Panc1 (cell line): ENCODE measurements at regions not wholly inside any gene's neighbourhood (a gene's known extent, or its start where the extent isn't known, plus 50 kb on each side); places are given as distances from the start of the nearest gene placed in this dataset.

Experiments
- ATAC-seq: fragments of 200-7000 bp; cut with Tn5 transposase; 2 replicates; pipeline ENCODE4 v1.9.1; 2020; ENCODE audit warnings: mild to moderate bottlenecking, moderate library complexity
- BruUV-seq: library from RNA; stranded (reverse); fragments of 400-500 nt; replicated peaks from 2 replicates; lab custom pipeline; 2021; lab: Mats Ljungman, UMichigan
- CTCF ChIA-PET: fragments of 300-600 bp; sonication (Branson Sonifier 250); formaldehyde crosslinking; loops from one replicate; lab custom pipeline; 2022; ENCODE audit warnings: antibody characterized with exemption; lab: Charles Lee
- POLR2A ChIA-PET: fragments of 300-600 bp; sonication (Branson Sonifier 250); formaldehyde crosslinking; loops from one replicate; lab custom pipeline; 2022; ENCODE audit warnings: antibody characterized with exemption; lab: Charles Lee
- DNase-seq: peaks from one replicate; pipeline ENCODE4 v3.0.0-alpha.2; 2010; ENCODE audit warnings: low read depth, low spot score
- H3K27ac ChIP-seq: 2 replicates; pipeline ENCODE4 v1.5.1; 2011; ENCODE audit warnings: mild to moderate bottlenecking, low read length, inconsistent platforms
- H3K27me3 ChIP-seq: fragments of 200-500 bp; sonication (Bioruptor generic); 2 replicates; pipeline ENCODE4 v1.6.0; 2014; ENCODE audit warnings: low read length, inconsistent platforms; ENCODE audit not compliant: control insufficient read depth, insufficient read depth
- H3K36me3 ChIP-seq: fragments of 200-500 bp; sonication (Bioruptor generic); 2 replicates; pipeline ENCODE4 v1.5.1; 2014; ENCODE audit warnings: inconsistent platforms, mild to moderate bottlenecking, low read length, moderate library complexity; ENCODE audit not compliant: control insufficient read depth, insufficient read depth
- H3K4me1 ChIP-seq: 2 replicates; pipeline ENCODE4 v1.5.1; 2011; ENCODE audit warnings: inconsistent platforms, mild to moderate bottlenecking, low read length, moderate library complexity; ENCODE audit not compliant: control insufficient read depth, insufficient read depth
- H3K4me3 ChIP-seq, 2 experiments: 2 replicates each; pipeline ENCODE4 v1.5.1; 2011 to 2012; ENCODE audit warnings: low read depth in 2 of 2, low read length in 2 of 2, mild to moderate bottlenecking in 2 of 2, inconsistent platforms in 1 of 2, moderate library complexity in 1 of 2
- H3K9me3 ChIP-seq: fragments of 200-500 bp; sonication (Bioruptor generic); 2 replicates; pipeline ENCODE4 v1.5.1; 2014; ENCODE audit warnings: low read depth, mild to moderate bottlenecking, inconsistent platforms, low read length, moderate library complexity; ENCODE audit not compliant: control insufficient read depth, insufficient read depth
- POLR2AphosphoS5 ChIP-seq: IDR thresholded peaks from 2 replicates; pipeline ENCODE4 v1.6.1; 2012; ENCODE audit warnings: mild to moderate bottlenecking, low read depth, low read length, moderate library complexity
- REST ChIP-seq, 2 experiments: IDR thresholded peaks; 2 replicates each; pipeline ENCODE4 v1.6.1; 2011 to 2012; ENCODE audit warnings: low read depth in 2 of 2, control low read depth in 1 of 2, low read length in 1 of 2, mild to moderate bottlenecking in 1 of 2, moderate library complexity in 1 of 2; ENCODE audit not compliant: insufficient read depth in 1 of 2
- SIN3A ChIP-seq: IDR thresholded peaks from 2 replicates; pipeline ENCODE4 v1.6.1; 2012; ENCODE audit warnings: low read depth, mild to moderate bottlenecking, low read length, moderate library complexity, borderline replicate concordance; ENCODE audit not compliant: insufficient read depth
- TCF7L2 ChIP-seq: IDR thresholded peaks from 2 replicates; pipeline ENCODE4 v1.6.1; 2011; ENCODE audit warnings: mild to moderate bottlenecking, low read depth, low read length, inconsistent platforms
- in situ Hi-C: cut with HindIII; loops from 2 replicates; pipeline ENCODE4 v1.10.0; 2016; ENCODE audit warnings: low sequenced_read_pairs, low pct_unique_long_range_greater_than_20kb
- intact Hi-C: fragments of 100-400 bp; cut with micrococcal nuclease; formaldehyde crosslinking; loops from one replicate; pipeline ENCODE4 v1.10.0; 2022; ENCODE audit not compliant: unreplicated experiment
- TF ChIP-seq, protein P1 (sequence below): fragments of 450-650 bp; IDR thresholded peaks from 2 replicates; pipeline ENCODE4 v1.5.1; 2017; ENCODE audit warnings: mild to moderate bottlenecking

- CTCF ChIA-PET = no interaction called here
- ATAC-seq (no peak), DNase-seq (no peak)
Observed at GRCh38 chr10:28054228-28054860, 55.5 kb upstream of the ODAD2 start.

GRCh38 chr10:28049286-28049685 is 50.4 kb upstream of the ODAD2 start:
- in situ Hi-C loops = no loop called here
- TF ChIP-seq SIN3A (no peak), REST (IDR thresholded peaks at IDR 0.05; ENCODE audit: insufficient read depth in 1 of 2, low read depth in 2 of 2, low read length in 1 of 2) (no peak), POLR2AphosphoS5 (no peak), TCF7L2 (no peak)
- TF ChIP-seq, protein P1, sequence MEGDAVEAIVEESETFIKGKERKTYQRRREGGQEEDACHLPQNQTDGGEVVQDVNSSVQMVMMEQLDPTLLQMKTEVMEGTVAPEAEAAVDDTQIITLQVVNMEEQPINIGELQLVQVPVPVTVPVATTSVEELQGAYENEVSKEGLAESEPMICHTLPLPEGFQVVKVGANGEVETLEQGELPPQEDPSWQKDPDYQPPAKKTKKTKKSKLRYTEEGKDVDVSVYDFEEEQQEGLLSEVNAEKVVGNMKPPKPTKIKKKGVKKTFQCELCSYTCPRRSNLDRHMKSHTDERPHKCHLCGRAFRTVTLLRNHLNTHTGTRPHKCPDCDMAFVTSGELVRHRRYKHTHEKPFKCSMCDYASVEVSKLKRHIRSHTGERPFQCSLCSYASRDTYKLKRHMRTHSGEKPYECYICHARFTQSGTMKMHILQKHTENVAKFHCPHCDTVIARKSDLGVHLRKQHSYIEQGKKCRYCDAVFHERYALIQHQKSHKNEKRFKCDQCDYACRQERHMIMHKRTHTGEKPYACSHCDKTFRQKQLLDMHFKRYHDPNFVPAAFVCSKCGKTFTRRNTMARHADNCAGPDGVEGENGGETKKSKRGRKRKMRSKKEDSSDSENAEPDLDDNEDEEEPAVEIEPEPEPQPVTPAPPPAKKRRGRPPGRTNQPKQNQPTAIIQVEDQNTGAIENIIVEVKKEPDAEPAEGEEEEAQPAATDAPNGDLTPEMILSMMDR = no peak
- Histone ChIP-seq H3K4me1 (no peaks in the 10 kb centered on the region), H3K27me3 (no peaks in the 10 kb centered on the region), H3K36me3 (no peaks in the 10 kb centered on the region), H3K27ac (no peak overlapping the region), H3K9me3 (no peaks in the 10 kb centered on the region), H3K4me3 (no peak overlapping the region)
- ChIA-PET POLR2A (no interaction called here), CTCF (no interaction called here)
- ATAC-seq = no peak
- intact Hi-C loops = no loop called here
- no TSS peak for BruUV-seq
- DNase-seq = no peak

More at GRCh38 chr10:28054228-28054860, 55.5 kb upstream of the ODAD2 start:
- BruUV-seq = no TSS peak
- H3K27me3 ChIP-seq = no peaks in the 10 kb centered on the region
- TF ChIP-seq SIN3A (no peak), REST (IDR thresholded peaks at IDR 0.05; ENCODE audit: insufficient read depth in 1 of 2, low read depth in 2 of 2, low read length in 1 of 2) (no peak), POLR2AphosphoS5 (no peak), TCF7L2 (no peak)
- TF ChIP-seq, protein P1 = no peak
- no peak overlapping the region for H3K27ac ChIP-seq
- in situ Hi-C loops = no loop called here
- no peaks in the 10 kb centered on the region for H3K4me1 ChIP-seq
- POLR2A ChIA-PET = no interaction called here
- H3K4me3 ChIP-seq = no peak overlapping the region
- no peaks in the 10 kb centered on the region for H3K36me3 ChIP-seq
- intact Hi-C loops = no loop called here
- H3K9me3 ChIP-seq = no peaks in the 10 kb centered on the region
